Inferior parietal cortex (tissue), 1 donor: ENCODE measurements at regions not wholly inside any gene's neighbourhood (a gene's known extent, or its start where the extent isn't known, plus 50 kb on each side); places are given as distances from the start of the nearest gene placed in this dataset.

Experiments
- DNase-seq: peaks from one replicate; pipeline ENCODE4 v3.0.0-alpha.2; 2016; ENCODE audit errors: extremely low spot score

DNA sequence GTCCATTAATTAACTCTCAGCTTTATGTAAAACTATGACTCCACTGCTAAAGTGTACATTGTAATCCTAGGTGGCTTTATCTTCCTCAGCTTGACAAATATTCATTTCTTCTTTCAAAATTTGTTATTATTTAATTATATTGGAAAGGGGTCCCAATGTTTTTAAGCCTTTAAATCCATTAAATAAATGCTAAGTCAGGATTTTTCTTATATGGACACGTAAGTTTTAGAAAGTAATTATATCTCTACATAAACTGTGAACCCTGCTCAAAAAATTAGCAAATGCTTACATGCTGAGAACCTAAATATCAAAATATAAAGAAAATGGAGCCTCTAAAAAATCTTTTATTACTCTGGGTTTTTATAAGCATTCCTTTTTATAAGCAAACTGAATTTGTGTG is 78.2 kb upstream of the MIR17HG start:
- DNase-seq, result no peak

DNA sequence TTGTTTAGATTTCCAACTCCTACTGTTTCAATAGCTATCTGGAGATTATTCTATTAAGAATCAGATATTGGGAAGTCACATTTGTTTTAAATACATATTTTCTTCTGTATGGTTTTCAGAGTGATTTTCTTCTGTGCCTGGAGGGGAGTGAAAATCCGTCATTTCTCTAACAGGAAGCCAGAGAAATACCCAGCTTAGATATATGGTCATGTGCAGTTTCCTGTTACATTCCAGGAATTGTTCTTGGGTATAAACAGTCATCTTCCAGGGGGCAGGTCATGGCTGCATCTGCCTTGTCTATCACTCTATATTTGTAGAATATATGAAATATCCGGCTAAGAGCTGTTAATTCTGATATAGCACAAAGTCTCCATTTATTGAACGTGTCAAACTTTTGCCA is 77.5 kb upstream of the MIR17HG start:
- no peak for DNase-seq

DNA sequence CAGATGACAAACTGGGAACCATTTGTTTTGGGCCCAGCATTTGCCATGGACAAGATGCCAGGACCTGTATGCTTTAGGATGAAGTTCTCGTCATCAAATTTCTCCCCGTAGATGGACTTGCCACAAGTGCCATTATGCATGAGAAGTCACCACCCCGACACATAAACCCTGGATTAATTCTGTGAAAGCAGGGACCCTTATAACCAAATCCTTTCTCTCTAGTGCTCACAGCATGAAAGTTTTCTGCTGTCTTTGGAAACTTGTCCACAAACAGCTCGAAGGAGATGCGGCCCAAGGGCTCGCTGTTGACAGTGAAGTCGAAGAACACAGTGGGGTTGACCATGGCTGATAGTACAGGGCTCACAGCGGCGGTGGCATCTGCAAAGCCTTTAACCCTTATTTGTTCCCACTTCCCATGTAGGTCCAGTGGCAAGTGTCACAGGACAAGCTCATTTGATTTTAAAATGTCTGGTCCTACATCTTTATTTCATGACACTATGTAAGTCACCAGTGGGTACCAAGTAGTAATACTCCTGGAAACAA is 75.2 kb upstream of the MIR17HG start:
- DNase-seq, result no peak

DNA sequence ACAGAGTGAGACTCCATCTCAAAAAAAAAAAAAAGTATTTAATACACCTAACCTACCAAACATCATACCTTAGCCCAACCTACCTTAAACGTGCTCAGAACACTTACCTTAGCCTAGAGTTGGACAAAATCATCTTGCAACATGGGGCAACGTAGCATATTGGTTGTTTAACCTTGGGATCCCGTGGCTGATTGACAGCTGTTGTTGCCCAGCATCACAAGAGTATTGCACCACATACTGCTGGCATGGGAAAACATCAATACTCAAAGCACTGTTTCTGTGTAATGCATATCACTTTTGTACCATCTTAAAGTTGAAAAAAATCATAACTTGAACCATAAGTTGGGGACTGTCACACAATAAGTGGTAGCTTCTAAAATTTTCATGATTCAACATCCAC is 73.8 kb upstream of the MIR17HG start:
- DNase-seq, result no peak

DNA sequence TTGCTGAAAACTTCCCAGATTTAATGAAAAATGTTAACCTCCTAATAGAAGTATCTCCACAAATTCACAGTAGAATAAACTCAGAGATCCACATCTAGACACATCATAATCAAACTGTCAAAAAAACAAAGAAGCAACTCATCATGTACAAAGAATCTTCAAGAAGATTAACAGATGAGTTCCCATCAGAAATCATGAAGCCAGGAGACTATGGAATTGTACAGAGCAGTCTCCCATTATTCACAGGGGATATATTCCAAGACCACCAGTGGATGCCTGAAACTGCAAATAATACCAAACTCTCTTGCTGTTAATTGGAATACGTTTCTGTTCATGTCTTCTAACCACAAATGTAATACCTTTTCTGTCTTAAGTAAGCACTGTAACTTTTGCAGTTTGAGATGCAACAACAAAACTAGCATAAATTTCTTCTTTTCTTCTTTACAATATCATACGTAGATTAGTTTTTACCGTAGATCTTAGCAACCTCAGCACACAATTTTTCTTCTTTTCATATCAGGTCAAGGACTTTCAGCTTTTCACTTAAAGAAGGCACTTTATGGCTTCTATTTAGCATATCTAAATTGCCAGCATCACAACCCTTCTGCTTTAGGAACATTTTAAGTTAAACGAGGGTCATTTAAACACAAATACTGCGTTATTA is 70.3 kb upstream of the MIR17HG start:
- DNase-seq, result no peak

DNA sequence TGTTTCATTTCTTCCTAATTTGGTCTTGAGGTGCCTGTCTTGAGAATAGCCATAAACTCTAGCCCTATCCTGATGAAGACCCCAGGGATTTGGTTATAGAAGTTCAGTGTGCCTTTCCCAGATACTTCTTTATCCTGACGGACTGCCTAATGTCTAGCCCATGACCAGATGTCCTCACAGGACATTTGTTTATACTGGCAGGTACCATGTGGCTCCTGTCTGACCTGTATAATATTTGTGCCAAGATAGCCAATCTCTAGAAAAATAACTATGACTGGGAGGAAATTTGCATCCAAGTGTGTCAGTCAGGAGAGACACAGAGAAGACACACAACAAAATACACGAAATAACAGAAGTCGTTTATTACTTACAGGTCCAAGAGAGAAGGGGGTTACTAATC is 69.2 kb upstream of the MIR17HG start:
- DNase-seq, result no peak

DNA sequence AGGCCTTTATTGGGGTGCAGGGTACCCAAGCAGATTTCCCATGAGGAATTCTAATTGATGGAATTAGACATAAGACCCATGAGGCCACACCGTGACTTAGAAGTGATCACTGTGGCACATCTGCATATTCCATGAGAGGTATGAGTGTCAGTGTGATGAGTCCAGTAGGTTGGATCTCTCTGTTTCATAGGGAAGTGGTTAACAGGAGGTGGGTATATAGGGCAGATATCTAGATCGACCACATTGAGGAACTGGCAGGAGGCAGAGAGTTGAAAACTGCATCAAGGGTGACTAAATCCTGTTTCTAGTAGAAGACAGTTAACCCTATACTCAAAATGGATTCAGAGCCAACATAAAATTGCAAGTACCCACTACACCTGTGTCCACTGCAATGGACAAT is 68.6 kb upstream of the MIR17HG start:
- DNase-seq, result no peak

DNA sequence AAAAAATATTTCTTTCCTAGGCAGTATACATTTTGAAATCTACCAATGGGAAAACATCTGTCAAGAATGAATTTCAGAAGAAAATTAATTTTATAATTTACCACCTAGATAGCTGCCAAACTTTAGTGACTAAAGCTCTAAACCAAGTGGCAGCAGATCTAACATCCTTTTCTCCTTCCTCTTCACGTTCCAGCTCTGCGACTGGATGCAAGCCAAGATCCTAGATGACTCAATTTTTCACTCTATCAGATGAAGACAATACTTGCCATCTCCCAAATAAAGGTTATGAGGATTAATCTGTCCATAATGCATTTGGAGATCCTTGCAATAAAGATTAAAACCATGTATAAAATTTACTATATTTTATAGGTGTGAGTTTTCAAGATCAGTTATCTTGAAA is 66.7 kb upstream of the MIR17HG start:
- DNase-seq, result peak; percentile 3

DNA sequence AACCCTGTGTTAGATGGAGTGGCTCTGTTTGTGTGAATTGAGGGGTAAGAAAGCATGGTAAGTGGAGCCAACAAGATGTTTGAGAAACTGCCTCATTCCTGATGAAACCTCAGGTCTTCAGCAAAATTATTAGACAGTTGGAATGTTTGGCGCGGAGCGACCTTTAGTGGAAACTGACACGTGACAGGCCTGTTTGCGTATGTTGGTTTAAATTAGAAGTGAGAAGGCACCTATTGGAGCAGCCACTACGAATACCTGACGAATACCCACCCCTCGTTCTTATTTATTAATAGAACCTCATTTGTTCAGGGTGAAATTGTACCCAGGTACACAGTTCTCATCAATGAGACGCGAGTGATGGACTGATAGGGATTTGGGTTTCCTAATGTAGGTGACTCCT is 63.2 kb upstream of the MIR17HG start:
- no peak for DNase-seq

DNA sequence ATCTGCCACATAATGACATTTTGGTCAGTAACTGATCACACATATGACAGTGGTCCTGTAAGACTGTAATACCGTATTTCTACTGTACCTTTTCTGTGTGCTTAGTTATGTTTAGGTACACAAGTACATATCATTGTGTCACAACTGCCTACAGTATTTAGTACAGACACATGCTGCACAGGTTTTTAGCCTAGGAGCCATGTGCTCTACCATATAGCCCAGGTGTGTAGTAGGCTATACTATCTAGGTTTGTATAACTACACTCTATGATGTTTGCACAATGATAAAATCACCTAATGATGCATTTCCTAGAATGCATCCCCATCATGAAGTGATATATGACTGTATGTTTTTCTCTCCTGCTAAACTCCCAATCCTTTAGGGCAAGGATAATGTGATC is 61.2 kb upstream of the MIR17HG start:
- no peak for DNase-seq

DNA sequence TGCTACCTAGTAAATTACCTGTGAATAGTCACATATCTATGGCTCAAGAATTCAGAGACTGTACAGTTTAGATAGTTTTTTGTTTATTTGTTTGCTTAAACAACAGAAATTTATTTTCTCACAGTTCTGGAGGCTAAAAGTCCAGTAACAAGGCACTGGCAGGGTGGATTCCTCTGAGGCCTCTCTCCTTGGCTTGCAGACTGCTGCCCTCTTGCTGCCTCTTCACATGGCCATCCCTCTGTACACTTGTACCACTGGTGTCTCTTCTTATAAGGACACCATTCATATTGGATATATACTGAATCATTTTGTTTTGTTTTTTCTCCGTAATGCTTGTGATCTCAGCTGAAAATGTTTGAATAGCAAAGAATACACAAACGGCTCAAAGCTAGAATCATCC is 56.4 kb upstream of the MIR17HG start:
- DNase-seq, result no peak

DNA sequence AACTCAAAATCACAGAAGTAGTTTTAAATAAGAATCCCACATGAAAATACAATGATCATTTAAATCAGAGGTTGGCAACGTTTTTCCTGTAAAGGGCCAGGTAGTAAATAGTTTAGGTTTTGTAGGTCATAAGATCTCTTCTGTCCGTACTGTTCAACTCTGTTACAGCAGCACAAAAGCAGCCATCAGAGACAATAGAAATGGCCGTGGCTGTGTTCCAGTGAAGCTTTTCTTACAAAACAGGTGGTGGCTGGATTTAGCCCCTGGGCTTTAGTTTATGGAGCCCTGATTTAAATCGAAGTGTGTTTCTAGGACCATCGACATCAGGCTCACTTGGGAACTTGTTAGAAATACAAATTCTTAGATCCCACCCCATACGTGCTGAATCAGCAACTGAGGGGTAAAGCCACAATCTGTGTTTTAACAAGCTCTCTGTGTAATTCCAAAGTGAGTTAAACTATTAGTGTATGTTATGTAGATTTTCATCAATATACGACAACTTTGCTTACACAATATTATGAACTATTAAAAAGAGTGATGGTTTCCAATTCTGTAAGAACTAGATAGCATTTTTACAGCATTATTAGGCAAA is 54.8 kb upstream of the MIR17HG start:
- DNase-seq, result no peak

DNA sequence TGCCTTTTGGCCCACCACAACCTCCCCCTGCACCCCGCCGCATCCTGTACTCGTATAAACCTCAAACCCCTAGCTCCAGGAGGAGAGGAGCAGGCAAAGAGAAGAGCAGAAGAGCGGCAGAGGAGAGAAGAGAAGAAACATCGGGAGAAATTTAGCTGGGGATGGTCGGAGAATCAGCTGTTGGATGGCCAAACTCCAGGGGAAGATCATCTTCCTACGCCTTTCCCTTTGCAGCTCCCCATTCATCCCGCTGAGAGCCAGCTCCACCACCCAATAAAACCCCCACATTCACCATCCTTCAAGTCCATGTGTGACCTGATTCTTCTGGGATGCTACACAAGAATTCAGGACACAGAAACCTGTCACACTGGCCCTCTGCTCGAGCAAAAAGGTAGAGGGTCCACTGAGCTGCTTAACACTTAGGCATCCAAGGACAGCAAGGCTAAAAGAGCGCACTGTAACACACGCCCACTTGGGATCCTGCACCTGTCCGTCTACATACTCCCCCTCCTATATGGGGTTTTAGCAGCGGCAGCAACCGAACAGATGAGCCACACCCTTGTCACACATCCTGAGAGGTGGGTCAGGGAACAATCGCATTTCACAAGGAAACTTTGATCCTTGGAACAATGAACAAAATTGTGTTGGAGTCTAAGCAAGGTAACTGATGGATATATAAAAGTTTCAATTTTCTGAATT is 51.6 kb upstream of the MIR17HG start:
- DNase-seq, result no peak

DNA sequence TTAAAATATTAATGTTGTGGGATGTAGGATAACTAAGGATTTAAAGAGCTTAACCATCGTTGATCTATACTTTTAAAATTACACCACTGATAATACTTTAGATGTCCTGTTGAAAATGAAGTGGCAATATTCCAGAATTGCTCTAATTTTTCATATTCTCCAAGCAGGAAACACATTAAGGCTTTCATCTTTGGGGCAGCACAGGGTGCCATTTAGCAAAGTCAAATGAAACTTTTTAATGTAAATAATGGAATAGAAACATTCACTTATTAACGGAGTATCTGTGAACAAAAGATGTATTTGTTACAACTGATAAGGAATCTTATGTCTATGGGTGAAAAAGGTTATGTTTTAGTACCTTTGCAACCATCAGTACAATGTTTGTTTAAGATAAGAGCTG is 50.0 kb upstream of the MIR17HG start:
- DNase-seq, result no peak
